ENCODE measurements at regions not wholly inside any gene's neighbourhood (a gene's known extent, or its start where the extent isn't known, plus 50 kb on each side); places are given as distances from the start of the nearest gene placed in this dataset.

- no peak for DNase-seq (ENCODE audit: extremely low read depth in 1 of 2, low read depth in 1 of 2)
Measured at GRCh38 chr2:37541516-37541915, 129.9 kb downstream of the CDC42EP3 start.

DNA sequence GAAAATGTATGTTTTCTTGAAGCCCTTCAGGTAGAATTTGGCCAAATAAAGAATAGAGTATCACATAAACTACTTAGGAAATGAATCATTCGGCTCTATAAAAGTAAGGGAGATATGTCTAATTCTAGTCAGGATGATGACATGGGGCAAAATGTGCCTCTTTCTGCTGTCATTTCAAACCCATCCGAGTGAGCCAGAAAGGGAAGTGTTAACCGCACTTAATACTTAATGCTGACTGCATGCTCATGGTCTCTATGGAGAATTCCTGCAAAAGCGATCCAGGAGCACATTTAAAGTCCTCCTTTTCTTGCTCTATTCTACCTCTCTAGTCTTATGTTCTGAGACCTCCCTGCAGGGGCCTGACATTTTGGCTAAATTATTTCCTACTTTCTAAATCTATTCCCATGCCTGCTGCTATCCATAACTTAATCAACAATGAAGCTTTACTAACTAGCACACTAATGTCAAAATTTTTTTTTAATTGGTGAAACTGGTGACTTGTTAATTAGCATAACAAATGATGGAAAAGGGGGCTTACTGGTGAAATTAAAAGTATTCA lies 127.4 kb downstream of the CDC42EP3 start:
- no peak for DNase-seq (ENCODE audit: extremely low read depth in 1 of 2, low read depth in 1 of 2)

DNA sequence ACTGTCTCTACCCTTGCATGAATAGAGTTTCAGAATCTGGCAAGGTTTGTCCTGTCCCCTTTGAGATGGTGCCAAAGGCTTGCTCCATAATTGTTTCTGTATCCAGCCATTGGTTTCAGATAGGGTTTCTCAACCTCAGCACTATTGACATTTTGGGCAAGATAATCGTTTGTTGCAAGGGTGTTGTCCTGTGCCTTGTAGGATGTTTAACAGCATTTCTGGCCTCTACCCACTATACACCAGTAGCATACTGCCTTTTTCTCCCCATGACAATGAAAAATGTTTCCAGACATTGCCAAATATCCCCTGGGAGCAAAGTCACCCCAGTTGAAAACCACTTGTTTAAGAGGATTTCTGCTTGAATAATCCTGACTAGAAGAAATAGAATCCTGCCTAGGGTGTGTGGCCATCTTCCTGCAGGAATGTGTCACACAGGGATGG lies 126.8 kb downstream of the CDC42EP3 start:
- DNase-seq (ENCODE audit: extremely low read depth in 1 of 2, low read depth in 1 of 2): no peak

DNA sequence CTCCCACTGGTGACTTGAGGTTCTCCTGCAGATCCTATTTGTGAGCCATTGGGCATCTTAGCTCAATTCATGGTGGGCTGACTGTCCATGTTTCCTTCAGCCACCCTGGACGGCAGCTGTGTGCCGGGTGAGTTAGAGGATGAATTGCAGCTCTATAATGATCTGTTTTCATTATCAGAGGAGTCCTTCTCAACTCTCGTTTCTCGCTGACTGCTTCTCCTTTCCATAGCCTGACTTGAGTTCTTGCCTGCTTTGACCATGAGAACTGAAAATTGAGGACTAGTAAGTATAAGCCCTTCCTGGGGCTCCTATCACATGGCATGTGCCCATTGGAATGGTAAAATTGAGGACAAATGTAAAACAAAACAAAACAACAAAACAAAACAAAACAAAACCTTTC lies 121.8 kb downstream of the CDC42EP3 start:
- DNase-seq (ENCODE audit: extremely low read depth in 1 of 2, low read depth in 1 of 2): no peak

DNA sequence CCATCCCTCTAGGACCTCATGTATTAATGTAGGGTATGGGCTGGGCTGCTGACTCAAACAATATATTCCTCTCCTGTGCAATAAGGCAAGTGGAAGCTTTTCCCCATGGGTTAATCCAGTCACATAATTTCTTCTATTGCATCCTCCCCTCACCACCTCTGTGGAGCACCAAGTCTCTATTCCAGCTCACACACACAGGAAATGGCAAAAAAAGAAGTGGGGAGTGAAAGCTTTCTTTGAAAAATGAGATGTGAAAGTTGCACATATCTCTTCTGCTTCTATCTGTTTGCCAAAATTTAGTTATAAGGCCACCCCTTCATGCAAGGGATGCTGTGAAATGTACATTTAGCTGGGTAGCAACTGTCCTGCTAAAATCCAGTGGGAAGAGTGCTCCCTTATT lies 121.3 kb downstream of the CDC42EP3 start:
- DNase-seq (ENCODE audit: extremely low read depth in 1 of 2, low read depth in 1 of 2): no peak

DNA sequence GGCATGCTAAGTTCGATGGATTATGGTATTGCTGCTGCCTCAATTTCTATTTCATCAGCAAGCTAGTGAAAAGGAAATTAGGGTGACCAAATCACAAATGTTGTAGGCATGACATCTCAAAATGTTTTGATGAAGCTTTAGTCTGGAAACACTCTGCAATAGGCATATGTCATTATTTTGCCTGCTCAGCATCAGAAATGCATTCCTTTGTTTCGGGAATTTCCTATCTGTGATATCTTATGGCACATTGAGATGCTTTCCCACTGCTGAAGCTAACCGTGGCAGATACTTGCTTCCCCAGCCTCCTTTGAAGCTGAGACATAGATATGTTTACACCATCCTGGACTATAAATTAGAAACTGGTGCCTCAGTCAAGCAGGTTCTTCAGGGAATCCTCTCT lies 119.7 kb downstream of the CDC42EP3 start:
- DNase-seq (ENCODE audit: extremely low read depth in 1 of 2, low read depth in 1 of 2): no peak

DNA sequence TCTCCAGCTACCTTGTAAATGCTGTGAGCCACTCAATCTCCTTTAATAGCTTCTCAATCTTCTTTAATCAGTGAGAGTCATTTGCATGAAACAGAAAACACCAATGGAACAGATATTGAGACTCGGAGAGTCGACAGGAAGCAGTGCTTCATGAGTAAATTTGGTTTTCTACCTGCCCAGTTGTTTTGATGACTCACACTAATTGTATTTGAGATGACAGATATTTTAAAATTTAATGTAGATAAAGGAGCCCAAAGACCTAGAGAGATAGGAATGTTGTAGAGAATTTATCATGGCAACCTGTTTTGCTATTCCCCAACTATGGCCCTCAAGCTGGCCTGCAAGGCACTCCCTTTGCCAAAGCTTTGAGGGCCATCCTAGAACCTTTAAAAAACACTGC lies 119.1 kb downstream of the CDC42EP3 start:
- DNase-seq (ENCODE audit: extremely low read depth in 1 of 2, low read depth in 1 of 2): no peak

DNA sequence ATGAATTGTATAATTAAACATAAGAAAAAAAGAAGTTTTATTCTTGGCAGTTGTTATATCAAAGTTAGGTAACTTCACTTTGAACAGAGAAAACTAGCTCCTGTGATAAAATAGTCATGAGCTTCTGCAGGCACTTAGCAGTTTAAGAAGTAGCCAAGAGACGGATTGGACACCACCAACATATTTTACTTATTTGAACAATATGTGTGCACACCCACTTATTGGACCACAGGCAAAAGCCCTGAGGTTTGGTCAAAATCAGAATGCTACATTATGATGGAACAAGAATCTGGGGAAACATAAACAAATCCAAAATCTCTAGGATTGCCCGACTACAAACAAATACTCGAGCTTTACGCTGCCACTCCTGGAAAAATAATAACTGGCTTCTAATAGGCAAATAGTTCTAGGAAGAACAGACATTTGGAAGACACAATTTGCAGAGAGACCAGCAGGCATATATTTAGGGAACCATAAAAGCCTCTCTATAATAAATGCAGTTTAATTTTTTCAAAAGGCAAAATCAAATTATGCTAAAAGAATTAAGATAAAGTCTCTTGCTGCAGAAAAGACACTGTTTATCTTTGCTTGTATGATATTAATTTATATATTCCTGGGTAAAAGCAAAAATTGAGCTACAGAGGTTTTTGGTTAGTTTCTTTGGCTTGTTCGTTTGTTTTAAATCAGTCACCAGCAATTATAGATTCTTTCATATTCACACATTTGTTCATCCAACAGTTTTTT lies 117.9 kb downstream of the CDC42EP3 start:
- no peak for DNase-seq (ENCODE audit: extremely low read depth in 1 of 2, low read depth in 1 of 2)

DNA sequence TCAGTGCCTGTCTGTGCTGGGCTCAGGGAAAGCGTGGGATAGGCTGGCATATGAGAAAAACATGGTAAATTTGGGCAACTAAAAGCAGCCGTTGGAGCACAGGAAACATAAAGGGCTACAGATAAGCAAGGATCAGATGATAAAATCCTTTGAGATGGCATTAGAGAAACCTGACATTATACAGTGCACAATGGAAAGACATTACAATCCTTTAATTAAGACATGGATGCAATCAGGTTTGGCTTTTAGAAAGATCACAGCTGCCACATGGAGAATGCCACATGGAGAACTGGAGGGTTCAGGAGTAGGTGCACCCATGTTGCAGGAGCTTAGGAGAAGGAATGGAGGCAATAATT lies 117.3 kb downstream of the CDC42EP3 start:
- DNase-seq (ENCODE audit: extremely low read depth in 1 of 2, low read depth in 1 of 2): no peak

GRCh38 chr2:37554687-37555086 lies 116.8 kb downstream of the CDC42EP3 start:
- DNase-seq (ENCODE audit: extremely low read depth in 1 of 2, low read depth in 1 of 2): no peak

DNA sequence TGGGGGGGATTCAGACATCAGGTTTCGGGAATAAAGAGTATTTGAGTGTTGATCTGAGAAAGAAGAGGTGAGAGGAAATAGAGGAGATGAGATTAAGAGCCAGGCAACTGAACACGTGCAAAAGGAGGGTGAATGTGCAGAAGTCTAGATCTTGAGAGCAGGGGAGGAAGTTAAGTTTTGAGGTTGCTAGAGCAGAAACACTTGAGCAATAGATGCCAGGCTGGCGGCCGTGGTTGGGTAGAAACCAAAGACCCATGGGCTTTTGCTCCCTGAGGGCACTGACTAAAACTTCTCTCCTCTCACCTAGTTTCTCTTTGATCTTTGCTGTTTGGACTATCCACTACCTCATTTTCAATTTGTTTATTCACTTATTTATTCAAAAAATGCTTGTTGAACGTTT lies 116.0 kb downstream of the CDC42EP3 start:
- DNase-seq (ENCODE audit: extremely low read depth in 1 of 2, low read depth in 1 of 2): no peak

GRCh38 chr2:37556256-37556655 lies 115.2 kb downstream of the CDC42EP3 start:
- no peak for DNase-seq (ENCODE audit: extremely low read depth in 1 of 2, low read depth in 1 of 2)

- no peak for DNase-seq (ENCODE audit: extremely low read depth in 1 of 2, low read depth in 1 of 2)
Measured at GRCh38 chr2:37558623-37559022, 112.8 kb downstream of the CDC42EP3 start.

GRCh38 chr2:37560241-37560848 lies 111.1 kb downstream of the CDC42EP3 start:
- DNase-seq (ENCODE audit: extremely low read depth in 1 of 2, low read depth in 1 of 2): no peak

DNA sequence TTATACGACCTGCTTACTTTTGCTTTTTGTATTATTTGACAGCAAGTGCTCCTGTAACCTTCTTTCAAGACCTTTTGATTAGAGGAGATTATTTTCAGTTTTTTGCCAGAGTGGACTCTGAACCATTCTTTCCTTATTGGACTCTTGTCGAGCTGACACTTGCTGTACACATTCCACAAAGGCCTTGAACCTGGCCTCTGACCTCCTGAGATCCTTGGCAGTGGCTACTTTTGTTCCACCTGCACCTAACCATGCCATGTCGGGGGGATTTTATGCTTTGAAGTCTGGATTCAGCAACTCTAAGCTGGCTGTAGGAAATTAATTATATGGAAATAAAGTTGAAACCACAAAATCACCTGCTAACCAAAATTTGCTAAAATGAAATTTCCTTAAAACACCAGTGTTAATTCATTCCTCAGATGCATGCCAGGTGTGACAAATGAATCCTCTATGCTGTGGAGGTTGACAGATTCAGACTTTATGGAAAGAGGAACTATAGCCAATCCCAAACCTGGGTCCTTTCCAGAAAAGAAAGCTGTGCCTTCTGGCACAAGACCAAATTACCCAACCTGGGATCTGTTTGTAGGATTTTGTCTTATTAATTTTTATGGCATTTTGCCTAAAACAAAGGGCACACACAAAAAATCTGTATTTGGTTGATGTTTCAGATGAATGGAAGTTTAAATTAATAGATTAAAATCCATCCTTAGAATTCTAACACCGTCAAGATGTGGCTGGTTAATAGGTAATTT lies 110.4 kb downstream of the CDC42EP3 start:
- DNase-seq (ENCODE audit: extremely low read depth in 1 of 2, low read depth in 1 of 2): no peak

GRCh38 chr2:37561615-37562569 lies 109.5 kb downstream of the CDC42EP3 start:
- DNase-seq (ENCODE audit: extremely low read depth in 1 of 2, low read depth in 1 of 2): no peak

- no peak for DNase-seq (ENCODE audit: extremely low read depth in 1 of 2, low read depth in 1 of 2)
Measured at GRCh38 chr2:37563375-37564015, 107.9 kb downstream of the CDC42EP3 start.

- no peak for DNase-seq (ENCODE audit: extremely low read depth in 1 of 2, low read depth in 1 of 2)
Measured at GRCh38 chr2:37564356-37564755, 107.1 kb downstream of the CDC42EP3 start.

GRCh38 chr2:37566517-37566981 lies 104.9 kb downstream of the CDC42EP3 start:
- no peak for DNase-seq (ENCODE audit: extremely low read depth in 1 of 2, low read depth in 1 of 2)

DNA sequence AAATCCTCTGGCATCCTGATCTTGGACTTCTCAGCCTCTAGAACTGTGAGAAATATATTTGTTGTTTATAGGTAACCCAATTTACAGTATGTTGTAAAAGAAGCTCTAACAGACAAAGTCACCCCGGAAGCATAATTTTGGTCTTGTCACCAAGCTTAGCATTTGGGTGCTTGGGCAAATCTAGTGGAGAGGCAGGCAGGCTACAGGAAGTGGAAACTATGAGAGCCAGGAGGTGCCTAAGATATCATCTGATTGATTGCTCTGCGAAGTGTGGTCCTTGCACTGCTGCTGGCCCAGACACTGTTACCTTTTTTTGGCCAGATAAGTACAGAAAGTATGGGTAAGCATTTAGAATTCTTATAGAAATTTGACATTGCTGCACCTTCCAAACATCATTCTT lies 102.9 kb downstream of the CDC42EP3 start:
- DNase-seq (ENCODE audit: extremely low read depth in 1 of 2, low read depth in 1 of 2): no peak
